HG02571 (cell line): ENCODE measurements at regions not wholly inside any gene's neighbourhood (a gene's known extent, or its start where the extent isn't known, plus 50 kb on each side); places are given as distances from the start of the nearest gene placed in this dataset.
A peak's percentile ranks its signal among the peaks of the same experiment; 100 is the strongest.

Source experiments
- ATAC-seq: cut with Tn5 transposase; IDR thresholded peaks from one replicate; pipeline ENCODE4 v1.9.1; 2021; ENCODE audit warnings: mild to moderate bottlenecking, moderate library complexity; ENCODE audit not compliant: unreplicated experiment

DNA sequence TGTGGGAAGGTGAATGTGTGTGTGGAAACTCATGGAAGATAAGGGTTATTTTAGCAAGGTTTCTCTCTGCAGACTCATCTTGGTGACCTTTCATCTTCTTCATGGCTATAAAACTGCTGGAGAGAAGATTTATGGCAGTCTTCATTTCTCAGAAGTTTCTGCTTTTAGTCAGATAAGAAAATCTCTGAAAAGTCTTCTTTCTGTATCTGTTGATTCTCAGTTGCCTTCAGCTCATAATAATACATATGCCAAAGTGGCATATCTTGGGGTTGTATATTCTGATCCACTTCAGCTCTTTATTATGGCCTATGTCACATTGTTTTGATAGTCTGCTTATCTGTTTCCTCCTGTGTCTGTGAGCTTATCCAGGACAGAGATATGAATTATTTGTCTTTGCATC is 143.3 kb upstream of the TMTC4 start:
- no peak for ATAC-seq

GRCh38 chr13:100815476-100816046 is 141.0 kb upstream of the TMTC4 start:
- no peak for ATAC-seq

GRCh38 chr13:100812982-100813584 is 138.5 kb upstream of the TMTC4 start:
- no peak for ATAC-seq

DNA sequence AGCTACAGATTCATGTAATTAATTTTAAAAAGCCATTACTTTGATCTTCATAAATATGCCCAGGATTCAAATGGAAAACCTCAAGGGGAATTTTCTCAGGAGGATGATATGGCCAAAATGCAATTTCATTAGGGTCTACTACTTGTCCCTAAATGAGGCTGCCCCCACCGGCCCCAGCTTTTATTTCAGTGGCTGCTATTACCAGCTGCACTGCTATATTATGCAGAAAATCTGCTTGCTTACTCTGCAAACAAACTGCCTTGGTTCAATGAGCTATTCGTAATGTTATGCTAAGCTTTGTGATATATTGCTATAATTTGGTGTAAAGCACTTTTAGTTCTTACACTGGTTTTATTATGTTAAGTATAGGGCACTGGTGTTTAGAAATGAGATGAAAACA is 137.3 kb upstream of the TMTC4 start:
- no peak for ATAC-seq

DNA sequence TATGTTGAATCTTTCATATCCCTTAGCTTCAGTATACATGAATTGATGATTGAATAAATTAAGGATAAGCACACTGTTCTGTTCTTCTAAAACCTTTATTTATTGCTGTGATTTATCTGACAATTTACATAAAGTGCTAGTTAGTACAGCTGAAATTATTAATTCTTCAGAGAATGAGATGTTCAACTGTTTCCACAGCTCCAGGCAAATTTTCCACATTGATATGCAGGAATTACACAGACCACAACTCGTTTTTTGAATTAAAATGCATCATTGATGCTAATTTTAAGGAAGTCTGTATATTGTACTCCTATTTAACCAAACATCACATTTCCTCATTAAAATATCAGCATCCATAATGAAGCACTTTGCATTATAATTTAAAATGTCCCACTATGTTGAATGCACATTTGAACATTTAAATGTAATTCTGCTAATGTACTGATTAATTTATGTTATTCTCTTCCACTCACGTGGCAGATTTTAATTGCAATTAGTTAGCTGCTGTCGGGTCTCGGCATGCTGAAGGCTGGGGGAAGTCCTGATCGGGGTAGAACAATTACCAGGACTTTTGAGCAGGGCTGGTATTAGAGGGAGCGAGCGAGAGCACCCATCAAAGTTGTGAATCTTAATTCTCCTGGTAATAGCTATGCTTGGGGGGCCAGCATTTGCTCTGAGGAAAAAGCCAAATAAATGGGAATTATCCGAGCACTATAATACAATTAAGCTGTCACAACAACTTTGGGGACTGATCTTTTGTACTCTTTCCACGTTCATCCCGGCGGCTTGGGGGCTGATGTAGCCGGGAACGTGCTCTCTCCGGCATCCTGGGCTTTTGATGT is 136.7 kb upstream of the TMTC4 start:
- ATAC-seq, result no peak

GRCh38 chr13:100810481-100810880 is 135.9 kb upstream of the TMTC4 start:
- ATAC-seq, result no peak

DNA sequence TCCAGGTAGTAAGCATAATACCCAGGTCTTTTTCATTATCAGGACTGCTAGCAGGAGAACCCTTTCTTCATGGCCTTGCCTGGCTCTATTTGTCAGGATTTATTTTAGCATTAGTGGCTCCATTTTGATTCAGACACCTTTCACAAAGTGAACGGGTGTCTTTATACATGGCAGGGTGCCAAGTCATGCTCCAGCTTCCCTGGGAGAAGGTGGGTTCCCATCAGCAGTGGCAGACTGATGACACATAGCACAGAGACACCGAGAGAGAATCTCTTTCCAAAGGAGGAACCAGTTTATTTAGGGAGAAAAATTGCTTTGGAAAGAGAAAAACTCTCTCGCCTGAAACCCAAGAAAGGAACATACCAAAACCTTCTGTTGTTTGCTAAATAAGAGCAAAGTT is 135.3 kb upstream of the TMTC4 start:
- no peak for ATAC-seq

- no peak for ATAC-seq
Measured at GRCh38 chr13:100809129-100809390, 134.5 kb upstream of the TMTC4 start.

DNA sequence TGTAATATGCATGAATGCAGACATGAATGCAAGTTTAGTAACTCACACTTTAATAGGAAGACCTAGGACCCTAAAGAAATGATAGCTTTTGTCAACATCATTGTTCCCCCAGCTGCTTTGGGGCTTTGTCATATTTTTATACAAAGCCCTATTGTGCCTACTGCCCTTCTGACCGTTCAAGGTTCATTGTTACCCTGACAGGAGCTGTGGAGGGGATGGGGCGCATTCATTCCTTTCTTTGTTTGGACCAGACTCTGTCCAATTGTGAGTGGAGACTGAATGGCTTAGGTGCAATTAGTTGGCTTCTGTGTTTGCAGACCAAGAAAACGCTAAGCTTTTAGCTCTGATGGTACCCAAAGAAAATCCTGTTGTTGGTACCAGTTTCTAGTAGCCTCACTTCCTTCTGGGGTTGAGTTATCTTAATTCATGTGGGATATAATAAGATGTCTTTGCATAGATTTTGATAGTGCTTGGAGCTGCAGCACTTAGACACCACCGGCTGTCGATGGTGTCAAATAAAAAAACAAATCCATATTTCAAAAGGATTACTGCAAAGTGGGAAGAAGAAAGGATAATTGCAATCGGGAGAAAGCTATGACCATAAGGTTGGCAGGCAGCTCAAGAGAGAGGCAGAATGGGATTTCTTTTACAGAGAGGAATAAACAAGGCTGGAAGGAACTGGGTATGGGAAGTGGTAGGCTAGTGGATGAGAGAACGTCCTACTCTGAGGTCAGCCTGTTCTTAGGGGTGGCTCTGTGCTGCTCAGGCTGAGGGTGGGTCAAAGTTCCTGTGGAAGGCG is 133.9 kb upstream of the TMTC4 start:
- no peak for ATAC-seq

DNA sequence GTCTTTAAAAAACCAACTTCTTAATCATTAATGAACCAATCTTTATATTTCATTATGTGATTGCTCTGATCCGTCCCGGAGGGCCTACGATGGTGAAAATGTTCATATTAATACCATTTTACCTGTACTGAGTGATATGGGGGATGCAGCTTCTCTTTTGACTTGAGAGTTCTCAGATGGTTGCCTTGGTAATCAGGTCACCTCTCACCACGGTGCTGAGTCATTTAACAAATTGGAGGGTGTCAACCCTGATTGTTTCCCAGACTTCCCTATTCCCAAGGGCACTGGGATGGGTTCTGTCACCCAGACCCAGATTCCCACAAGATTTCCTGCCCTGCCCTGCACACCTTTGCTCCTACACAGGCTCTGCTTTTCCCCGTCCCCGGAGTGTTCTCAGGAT is 128.5 kb upstream of the TMTC4 start:
- ATAC-seq, result no peak

DNA sequence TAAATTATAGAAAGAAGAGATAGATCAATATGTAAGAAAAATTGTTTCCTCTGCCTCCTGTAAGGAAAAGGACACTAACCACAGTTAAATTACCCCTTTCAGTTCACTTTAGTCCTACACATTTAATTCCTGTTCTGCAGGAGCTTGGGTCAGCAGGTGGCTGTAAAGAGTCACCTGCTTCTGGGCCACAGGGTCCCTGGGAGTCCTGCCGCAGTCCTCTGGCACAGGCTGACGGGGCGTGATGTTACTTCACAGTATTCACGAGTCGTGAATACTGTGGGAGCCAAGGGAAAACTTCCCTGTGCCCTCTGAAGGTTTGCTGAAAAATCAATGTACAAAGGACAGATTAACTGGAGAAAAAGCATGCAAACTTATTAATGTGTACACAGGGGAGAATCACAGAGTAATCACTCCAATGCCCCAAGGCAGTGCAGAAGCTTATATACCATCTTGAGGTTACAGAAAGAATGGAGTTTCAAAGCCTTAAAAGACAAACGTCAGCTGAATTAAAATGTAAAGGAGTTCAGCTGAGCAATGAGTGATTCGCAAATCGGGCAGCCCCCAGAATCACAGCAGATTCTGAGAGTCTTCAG is 125.8 kb upstream of the TMTC4 start:
- ATAC-seq, result no peak

GRCh38 chr13:100798739-100799361 is 124.3 kb upstream of the TMTC4 start:
- no peak for ATAC-seq

DNA sequence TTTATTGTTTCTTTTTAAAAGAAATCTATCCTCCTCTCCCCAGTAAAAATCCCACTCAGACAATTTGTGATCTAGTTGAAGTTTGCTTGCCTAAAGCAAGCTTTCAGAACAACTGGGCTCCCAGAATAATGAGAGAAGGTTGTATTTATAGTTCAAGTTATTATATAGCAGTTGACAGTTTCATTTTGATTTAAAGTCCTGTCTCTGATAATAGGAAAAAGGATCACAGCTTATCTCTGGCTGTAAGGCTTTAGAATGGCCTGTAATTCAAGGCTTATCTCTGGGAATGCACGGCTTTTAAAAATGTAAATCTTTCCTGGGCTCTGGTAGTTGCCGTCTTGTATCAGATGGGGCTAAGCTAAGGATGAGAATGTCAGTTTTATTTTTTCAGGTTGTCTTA is 123.3 kb upstream of the TMTC4 start:
- no peak for ATAC-seq

DNA sequence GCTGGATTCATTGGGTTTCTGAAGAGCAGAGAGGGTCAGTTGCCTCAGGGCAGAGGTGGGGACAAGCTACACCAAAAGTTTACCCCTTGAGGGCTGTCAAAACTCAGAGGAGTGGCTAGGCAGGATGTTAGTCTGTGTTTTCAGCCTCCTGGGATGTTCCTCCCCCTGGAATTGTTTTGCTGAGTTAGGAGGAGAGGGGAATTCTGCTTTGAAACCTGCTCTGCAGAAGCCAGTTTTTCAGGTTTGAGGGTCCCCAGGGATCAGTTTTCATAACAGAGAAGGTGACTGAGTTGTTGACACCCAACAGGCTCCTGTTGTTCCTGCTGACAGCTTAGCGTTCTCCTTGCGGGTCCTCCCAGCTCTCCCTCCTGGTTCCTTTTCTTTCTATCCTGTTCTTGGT is 121.9 kb upstream of the TMTC4 start:
- no peak for ATAC-seq

- ATAC-seq, result no peak
Measured at GRCh38 chr13:100794575-100794974, 120.0 kb upstream of the TMTC4 start.

DNA sequence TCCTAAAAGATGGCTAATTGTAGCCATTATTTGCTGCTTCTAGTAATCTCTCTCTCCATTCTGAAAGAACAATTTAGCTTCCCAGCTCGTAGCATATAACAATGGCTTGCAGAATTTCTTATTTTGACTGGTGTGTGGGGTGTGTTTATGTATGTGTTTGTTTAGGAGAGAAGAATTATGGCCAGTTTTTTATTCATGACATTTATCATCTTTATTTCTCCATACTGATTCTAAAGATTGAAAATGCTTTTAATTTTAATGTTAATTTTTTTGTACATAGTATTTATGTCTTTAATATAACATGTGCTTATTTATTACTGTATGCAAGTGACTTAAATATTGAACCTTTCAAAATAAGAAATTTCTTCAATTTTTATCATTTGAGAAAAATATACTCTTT is 115.8 kb upstream of the TMTC4 start:
- no peak for ATAC-seq

DNA sequence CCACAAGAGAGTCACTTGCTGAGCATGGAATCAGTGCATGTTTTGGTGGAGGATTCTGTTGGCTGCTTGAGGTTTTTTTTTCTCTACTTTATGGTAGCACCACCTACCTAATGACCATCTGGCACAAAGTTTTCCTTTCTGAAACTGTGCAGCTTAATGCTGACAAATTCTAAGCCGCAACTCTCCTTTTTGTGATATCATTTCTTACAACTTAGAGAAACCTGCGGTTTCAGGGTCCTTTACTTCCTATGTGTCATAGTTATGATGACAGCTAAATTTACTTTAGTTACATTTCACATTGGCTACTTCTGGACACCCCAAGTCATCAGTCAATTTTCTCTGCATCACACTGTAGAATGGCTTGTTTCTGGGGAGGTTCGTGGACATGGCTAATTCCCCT is 115.4 kb upstream of the TMTC4 start:
- ATAC-seq, result peak; percentile 74

GRCh38 chr13:100789481-100789880 is 114.9 kb upstream of the TMTC4 start:
- ATAC-seq, result peak; percentile 19

DNA sequence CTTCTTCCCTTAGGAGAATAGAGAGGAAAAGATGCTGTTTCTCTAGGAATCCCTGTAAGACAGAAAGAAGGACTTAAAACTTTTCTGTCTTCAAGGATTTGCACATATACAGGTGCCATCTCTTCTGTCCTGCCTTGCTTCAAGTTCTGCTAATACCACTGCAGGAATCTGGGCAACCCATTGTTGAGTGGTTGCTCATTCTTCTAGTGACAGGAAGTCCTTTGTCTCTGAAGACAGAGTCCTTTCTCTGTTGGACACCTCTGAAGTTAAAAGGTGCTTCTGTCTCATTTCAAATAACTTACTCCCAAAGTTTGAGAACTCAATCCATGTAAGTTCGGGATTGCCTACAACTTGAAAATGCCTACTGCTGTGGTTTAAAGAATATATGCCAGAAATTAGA is 114.4 kb upstream of the TMTC4 start:
- no peak for ATAC-seq

DNA sequence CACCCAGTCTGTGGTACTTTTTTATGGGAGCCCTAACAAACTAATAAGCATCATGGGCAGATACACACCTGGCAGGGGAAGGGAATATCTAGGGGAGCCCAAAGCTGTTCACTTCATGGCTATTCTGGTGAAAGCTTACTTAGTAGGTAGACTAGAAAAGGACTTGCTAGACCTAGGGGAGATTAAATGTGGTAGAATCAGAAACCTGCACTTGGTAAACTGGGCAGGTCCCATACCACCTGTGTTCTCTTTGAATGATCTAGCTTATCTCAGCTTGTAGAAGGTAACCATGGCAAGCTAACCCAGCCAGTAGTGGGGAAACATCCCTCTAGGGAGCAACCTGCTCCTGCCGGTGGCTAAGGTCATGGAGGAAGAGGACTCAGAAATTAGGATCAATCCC is 113.9 kb upstream of the TMTC4 start:
- no peak for ATAC-seq

GRCh38 chr13:100787899-100788298 is 113.3 kb upstream of the TMTC4 start:
- ATAC-seq, result no peak
